Caco-2 (cell line): ENCODE measurements at regions not wholly inside any gene's neighbourhood (a gene's known extent, or its start where the extent isn't known, plus 50 kb on each side); places are given as distances from the start of the nearest gene placed in this dataset.

Experiments
- BruUV-seq: library from RNA; stranded (reverse); fragments of 400-500 nt; replicated peaks from 2 replicates; lab custom pipeline; 2021; lab: Mats Ljungman, UMichigan
- CTCF ChIA-PET: fragments of 300-600 bp; sonication (Branson Sonifier 250); formaldehyde crosslinking; loops from one replicate; lab custom pipeline; 2022; ENCODE audit warnings: antibody characterized with exemption; lab: Charles Lee
- POLR2A ChIA-PET: fragments of 300-600 bp; sonication (Branson Sonifier 250); formaldehyde crosslinking; loops from one replicate; lab custom pipeline; 2022; ENCODE audit warnings: antibody characterized with exemption; lab: Charles Lee
- DNase-seq, 2 experiments: peaks; one replicate each; pipeline versions ENCODE4 v3.0.0 to v3.0.0-alpha.2; 2020 to 2022
- H3K27me3 ChIP-seq: replicated peaks from 2 replicates; pipeline ENCODE4 v1.6.0; 2011; ENCODE audit warnings: low read length; ENCODE audit not compliant: control insufficient read depth, insufficient read depth
- H3K36me3 ChIP-seq: 2 replicates; pipeline ENCODE4 v1.5.1; 2011; ENCODE audit warnings: low read length; ENCODE audit not compliant: control insufficient read depth, insufficient read depth
- H3K4me1 ChIP-seq: fragments of 250-450 bp; sonication (Bioruptor Pico); 2 replicates; pipeline ENCODE4 v1.5.1; 2020; ENCODE audit warnings: mild to moderate bottlenecking
- H3K4me3 ChIP-seq: 2 replicates; pipeline ENCODE4 v1.5.1; 2011; ENCODE audit warnings: low read depth, mild to moderate bottlenecking, control low read depth, low read length
- H3K9me3 ChIP-seq: fragments of 250-450 bp; sonication (Bioruptor Pico); 2 replicates; pipeline ENCODE4 v1.5.1; 2020; ENCODE audit warnings: mild to moderate bottlenecking, moderate library complexity
- H3K27ac Mint-ChIP-seq: one replicate; pipeline ENCODE4 v1.8.0; 2022; ENCODE audit warnings: mixed read lengths; ENCODE audit not compliant: unreplicated experiment
- H3K27me3 Mint-ChIP-seq: one replicate; pipeline ENCODE4 v1.8.0; 2022; ENCODE audit warnings: mixed read lengths; ENCODE audit not compliant: insufficient read depth, unreplicated experiment
- H3K36me3 Mint-ChIP-seq: one replicate; pipeline ENCODE4 v1.8.0; 2022; ENCODE audit warnings: mild to moderate bottlenecking, mixed read lengths; ENCODE audit not compliant: insufficient read depth, unreplicated experiment
- H3K4me1 Mint-ChIP-seq: one replicate; pipeline ENCODE4 v1.8.0; 2022; ENCODE audit warnings: low read depth, mixed read lengths; ENCODE audit not compliant: unreplicated experiment
- H3K4me3 Mint-ChIP-seq: one replicate; pipeline ENCODE4 v1.8.0; 2022; ENCODE audit warnings: mild to moderate bottlenecking, moderate library complexity, mixed read lengths; ENCODE audit not compliant: unreplicated experiment
- H3K9me3 Mint-ChIP-seq: one replicate; pipeline ENCODE4 v1.8.0; 2022; ENCODE audit warnings: mixed read lengths; ENCODE audit not compliant: unreplicated experiment
- intact Hi-C: fragments of 100-400 bp; cut with micrococcal nuclease; formaldehyde crosslinking; loops from one replicate; pipeline ENCODE4 v1.10.0; 2022; ENCODE audit not compliant: unreplicated experiment
- TF ChIP-seq, protein P1 (sequence below), 2 experiments: fragments of 200-600 bp in 1 of 2; IDR thresholded peaks; 1 replicate in 1 of 2; 2 replicates in 1 of 2; pipeline versions ENCODE4 v1.5.1 to v1.8.0; 2011 to 2022; ENCODE audit warnings: antibody characterized with exemption in 1 of 2, control low read depth in 1 of 2, inconsistent platforms in 1 of 2, low read depth in 1 of 2, low read length in 1 of 2, mild to moderate bottlenecking in 1 of 2, moderate library complexity in 1 of 2; ENCODE audit not compliant: insufficient read depth in 1 of 2, severe bottlenecking in 1 of 2, unreplicated experiment in 1 of 2

DNA sequence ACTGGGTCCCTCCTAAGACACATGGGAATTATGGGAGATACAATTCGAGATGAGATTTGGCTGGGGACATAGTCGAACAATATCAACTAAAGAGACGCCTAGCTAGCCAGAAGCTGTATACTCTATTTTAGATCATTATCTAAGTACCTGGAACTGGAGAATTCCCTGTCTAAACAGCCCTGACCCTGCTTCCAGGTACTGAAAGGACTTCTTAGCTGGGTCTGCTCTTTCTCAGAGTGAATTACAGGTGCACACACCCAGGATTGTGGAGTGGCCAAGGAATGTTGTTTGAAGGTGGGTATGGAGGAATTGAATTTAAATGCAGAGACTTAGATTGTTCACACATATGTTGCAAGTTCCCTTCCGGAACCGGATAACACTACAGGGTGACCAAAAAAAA is 733.0 kb downstream of the RPS29 start:
- CTCF ChIA-PET: no interaction called here
- no peaks in the 10 kb centered on the region for H3K36me3 Mint-ChIP-seq

DNA sequence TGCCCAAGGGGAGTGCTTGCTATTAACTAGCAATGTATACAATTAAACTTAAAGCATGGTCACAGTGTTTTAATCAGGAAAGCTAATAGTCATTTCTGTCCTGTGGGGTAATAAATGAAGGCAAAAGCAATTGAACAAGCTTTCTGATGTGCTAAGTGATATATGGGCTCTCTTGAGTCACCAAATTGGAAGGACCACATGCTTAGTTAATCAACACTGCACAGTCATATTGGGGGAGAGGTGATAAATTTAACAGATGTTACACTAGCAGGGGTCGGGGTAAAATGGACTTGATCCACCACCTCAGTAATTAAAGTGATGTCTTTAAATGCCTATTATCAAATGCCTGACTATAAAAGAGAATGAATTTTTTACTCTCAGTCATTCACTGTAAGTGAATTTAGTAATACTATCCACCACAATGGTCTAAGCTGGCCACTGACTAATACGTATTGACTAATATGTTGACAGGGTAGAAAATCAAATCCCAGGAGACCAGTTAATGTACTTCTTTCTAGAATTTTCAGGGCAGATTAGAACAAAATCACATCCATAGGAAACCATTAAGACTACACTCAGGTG is 736.3 kb downstream of the RPS29 start:
- peaks cover 6% of the 10 kb centered on the region for H3K9me3 Mint-ChIP-seq

More for the DNA sequence above, 733.0 kb downstream of the RPS29 start:
- POLR2A ChIA-PET: no interaction called here
- H3K4me3 Mint-ChIP-seq: no peak overlapping the region
- Histone ChIP-seq H3K36me3 (no peaks in the 10 kb centered on the region), H3K27me3 (no peaks in the 10 kb centered on the region), H3K9me3 (no peaks in the 10 kb centered on the region), H3K4me1 (no peaks in the 10 kb centered on the region; the same call in 1 of the 2 replicates), H3K4me3 (no peak overlapping the region)
- H3K27me3 Mint-ChIP-seq: no peaks in the 10 kb centered on the region
- intact Hi-C loops: no loop called here
- TF ChIP-seq, protein P1, sequence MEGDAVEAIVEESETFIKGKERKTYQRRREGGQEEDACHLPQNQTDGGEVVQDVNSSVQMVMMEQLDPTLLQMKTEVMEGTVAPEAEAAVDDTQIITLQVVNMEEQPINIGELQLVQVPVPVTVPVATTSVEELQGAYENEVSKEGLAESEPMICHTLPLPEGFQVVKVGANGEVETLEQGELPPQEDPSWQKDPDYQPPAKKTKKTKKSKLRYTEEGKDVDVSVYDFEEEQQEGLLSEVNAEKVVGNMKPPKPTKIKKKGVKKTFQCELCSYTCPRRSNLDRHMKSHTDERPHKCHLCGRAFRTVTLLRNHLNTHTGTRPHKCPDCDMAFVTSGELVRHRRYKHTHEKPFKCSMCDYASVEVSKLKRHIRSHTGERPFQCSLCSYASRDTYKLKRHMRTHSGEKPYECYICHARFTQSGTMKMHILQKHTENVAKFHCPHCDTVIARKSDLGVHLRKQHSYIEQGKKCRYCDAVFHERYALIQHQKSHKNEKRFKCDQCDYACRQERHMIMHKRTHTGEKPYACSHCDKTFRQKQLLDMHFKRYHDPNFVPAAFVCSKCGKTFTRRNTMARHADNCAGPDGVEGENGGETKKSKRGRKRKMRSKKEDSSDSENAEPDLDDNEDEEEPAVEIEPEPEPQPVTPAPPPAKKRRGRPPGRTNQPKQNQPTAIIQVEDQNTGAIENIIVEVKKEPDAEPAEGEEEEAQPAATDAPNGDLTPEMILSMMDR (IDR thresholded peaks at IDR 0.05; ENCODE audit: insufficient read depth in 1 of 2, low read depth in 1 of 2, low read length in 1 of 2, severe bottlenecking in 1 of 2, unreplicated experiment in 1 of 2): no peak
- no TSS peak for BruUV-seq
- no peak overlapping the region for H3K27ac Mint-ChIP-seq
- peaks cover 10% of the 10 kb centered on the region for H3K4me1 Mint-ChIP-seq
- no peak for DNase-seq
- H3K9me3 Mint-ChIP-seq: no peaks in the 10 kb centered on the region

DNA sequence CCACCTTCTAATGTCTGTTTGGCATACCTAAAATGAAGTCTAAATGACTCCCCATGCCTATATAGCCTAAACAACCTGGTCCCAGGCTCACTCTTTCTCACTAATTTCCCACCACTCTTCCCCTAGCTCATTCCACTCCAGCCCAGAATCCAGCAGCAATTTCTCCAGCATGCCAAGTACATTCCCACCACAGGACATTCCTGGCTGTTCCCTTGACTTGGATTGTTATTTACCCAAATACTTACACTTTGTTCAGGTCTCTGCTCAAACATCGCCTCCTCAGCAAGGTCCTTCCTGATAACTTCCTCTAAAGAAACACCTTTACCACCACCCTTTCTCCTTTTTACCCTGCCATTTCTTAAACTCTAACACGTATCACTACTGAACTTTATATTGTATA is 743.4 kb downstream of the RPS29 start:
- Mint-ChIP-seq H3K4me1 (peaks cover 4% of the 10 kb centered on the region), H3K36me3 (no peaks in the 10 kb centered on the region), H3K27me3 (no peaks in the 10 kb centered on the region), H3K4me3 (no peak overlapping the region), H3K27ac (no peak overlapping the region), H3K9me3 (peaks cover 3% of the 10 kb centered on the region)
- BruUV-seq: no TSS peak
- peaks cover 3% of the 10 kb centered on the region; the same call in 1 of the 2 replicates for H3K4me1 ChIP-seq
- ChIA-PET POLR2A (no interaction called here), CTCF (no interaction called here)
- no peak for DNase-seq
- H3K27me3 ChIP-seq: no peaks in the 10 kb centered on the region
- H3K36me3 ChIP-seq: no peaks in the 10 kb centered on the region
- no peak overlapping the region for H3K4me3 ChIP-seq
- no peaks in the 10 kb centered on the region for H3K9me3 ChIP-seq
- intact Hi-C loops: no loop called here
- TF ChIP-seq, protein P1 (IDR thresholded peaks at IDR 0.05; ENCODE audit: insufficient read depth in 1 of 2, low read depth in 1 of 2, low read length in 1 of 2, severe bottlenecking in 1 of 2, unreplicated experiment in 1 of 2): no peak

More for the DNA sequence above, 736.3 kb downstream of the RPS29 start:
- no peaks in the 10 kb centered on the region for H3K27me3 ChIP-seq
- POLR2A ChIA-PET: no interaction called here
- H3K4me3 ChIP-seq: no peak overlapping the region
- intact Hi-C loops: no loop called here
- H3K27me3 Mint-ChIP-seq: no peaks in the 10 kb centered on the region
- H3K36me3 ChIP-seq: no peaks in the 10 kb centered on the region
- no peak for DNase-seq
- no peak overlapping the region for H3K27ac Mint-ChIP-seq
- CTCF ChIA-PET: no interaction called here
- TF ChIP-seq, protein P1 (IDR thresholded peaks at IDR 0.05; ENCODE audit: insufficient read depth in 1 of 2, low read depth in 1 of 2, low read length in 1 of 2, severe bottlenecking in 1 of 2, unreplicated experiment in 1 of 2): no peak
- no peak overlapping the region for H3K4me3 Mint-ChIP-seq
- BruUV-seq: no TSS peak
- no peaks in the 10 kb centered on the region for H3K4me1 ChIP-seq
- no peaks in the 10 kb centered on the region for H3K36me3 Mint-ChIP-seq
- H3K4me1 Mint-ChIP-seq: peaks cover 5% of the 10 kb centered on the region
- H3K9me3 ChIP-seq: no peaks in the 10 kb centered on the region
